Osteoblast (primary cell): ENCODE measurements at regions not wholly inside any gene's neighbourhood (a gene's known extent, or its start where the extent isn't known, plus 50 kb on each side); places are given as distances from the start of the nearest gene placed in this dataset.

Source experiments
- DNase-seq: peaks from one replicate; pipeline ENCODE4 v3.0.0; 2011; ENCODE audit warnings: low spot score, mixed read lengths; ENCODE audit not compliant: insufficient read length; ENCODE audit errors: missing footprints
- H2AFZ ChIP-seq: 2 replicates; pipeline ENCODE4 v1.6.0; 2011; ENCODE audit warnings: mild to moderate bottlenecking, low read length
- H3K27ac ChIP-seq: 2 replicates; pipeline ENCODE4 v1.5.1; 2011; ENCODE audit warnings: mild to moderate bottlenecking, low read depth, low read length, moderate library complexity
- H3K27me3 ChIP-seq: 2 replicates; pipeline ENCODE4 v1.6.0; 2012; ENCODE audit warnings: mild to moderate bottlenecking, control low read depth, inconsistent platforms, low read length, moderate library complexity; ENCODE audit not compliant: insufficient read depth
- H3K36me3 ChIP-seq: 2 replicates; pipeline ENCODE4 v1.5.1; 2011; ENCODE audit warnings: mild to moderate bottlenecking, low read length, control low read depth, moderate library complexity; ENCODE audit not compliant: insufficient read depth
- H3K4me1 ChIP-seq: 2 replicates; pipeline ENCODE4 v1.5.1; 2011; ENCODE audit warnings: mild to moderate bottlenecking, low read length, control low read depth, moderate library complexity; ENCODE audit not compliant: insufficient read depth
- H3K4me2 ChIP-seq: 2 replicates; pipeline ENCODE4 v1.6.0; 2011; ENCODE audit warnings: mild to moderate bottlenecking, low read length; ENCODE audit not compliant: insufficient read depth
- H3K4me3 ChIP-seq: fragments of 200-600 bp; sonication (generic); 3 replicates; pipeline ENCODE4 v1.5.1; 2012; ENCODE audit warnings: mild to moderate bottlenecking, low read length, inconsistent platforms; ENCODE audit not compliant: insufficient read depth
- H3K79me2 ChIP-seq: 2 replicates; pipeline ENCODE4 v1.6.0; 2012; ENCODE audit warnings: mild to moderate bottlenecking, low read length, control low read depth, inconsistent platforms; ENCODE audit not compliant: insufficient read depth
- H3K9me3 ChIP-seq: 2 replicates; pipeline ENCODE4 v1.5.1; 2011; ENCODE audit warnings: low read depth, low read length, control low read depth
- H4K20me1 ChIP-seq: 2 replicates; pipeline ENCODE4 v1.6.0; 2012; ENCODE audit warnings: mild to moderate bottlenecking, low read length, control low read depth; ENCODE audit not compliant: insufficient read depth
- CTCF ChIP-seq: IDR thresholded peaks from 2 replicates; pipeline ENCODE4 v1.5.1; 2011; ENCODE audit warnings: mild to moderate bottlenecking, low read depth, low read length, moderate library complexity; ENCODE audit errors: extremely low read depth

- Histone ChIP-seq H3K4me2 (no peak overlapping the region), H2AFZ (peak overlapping the region; percentile 46), H3K4me3 (no peak overlapping the region), H3K27me3 (no peaks in the 10 kb centered on the region), H3K27ac (peak overlapping the region; percentile 39), H4K20me1 (no peaks in the 10 kb centered on the region), H3K79me2 (no peaks in the 10 kb centered on the region), H3K4me1 (peaks cover 32% of the 10 kb centered on the region), H3K36me3 (no peaks in the 10 kb centered on the region), H3K9me3 (no peaks in the 10 kb centered on the region)
- no peak for TF ChIP-seq CTCF
- no peak for DNase-seq
Measured at GRCh38 chr12:68428211-68428610, 96.0 kb upstream of the MDM1 start.

- no peak overlapping the region for H3K4me2 ChIP-seq
- no peaks in the 10 kb centered on the region for H3K9me3 ChIP-seq
Measured at GRCh38 chr12:68428724-68429501, 96.8 kb upstream of the MDM1 start.

GRCh38 chr12:68429696-68430095 lies 97.5 kb upstream of the MDM1 start:
- TF ChIP-seq CTCF = no peak
- H3K4me2 ChIP-seq = no peak overlapping the region
- H4K20me1 ChIP-seq = no peaks in the 10 kb centered on the region
- H3K4me1 ChIP-seq = peaks cover 32% of the 10 kb centered on the region
- no peaks in the 10 kb centered on the region for H3K27me3 ChIP-seq
- no peaks in the 10 kb centered on the region for H3K9me3 ChIP-seq
- no peak overlapping the region for H2AFZ ChIP-seq
- peak overlapping the region; percentile 6 for H3K27ac ChIP-seq
- no peak overlapping the region for H3K4me3 ChIP-seq
- no peaks in the 10 kb centered on the region for H3K79me2 ChIP-seq
- H3K36me3 ChIP-seq = no peaks in the 10 kb centered on the region
- DNase-seq = no peak

More at GRCh38 chr12:68428724-68429501, 96.8 kb upstream of the MDM1 start:
- Histone ChIP-seq H3K27ac (peak overlapping the region; percentile 6), H2AFZ (no peak overlapping the region), H3K4me3 (no peak overlapping the region), H3K4me1 (peaks cover 32% of the 10 kb centered on the region), H3K36me3 (no peaks in the 10 kb centered on the region), H3K79me2 (no peaks in the 10 kb centered on the region), H4K20me1 (no peaks in the 10 kb centered on the region), H3K27me3 (no peaks in the 10 kb centered on the region)
- no peak for TF ChIP-seq CTCF
- DNase-seq = peak; percentile 48

GRCh38 chr12:68431786-68432185 lies 99.6 kb upstream of the MDM1 start:
- no peak for DNase-seq
- Histone ChIP-seq H3K4me1 (peaks cover 16% of the 10 kb centered on the region), H3K36me3 (no peaks in the 10 kb centered on the region), H3K9me3 (no peaks in the 10 kb centered on the region), H3K4me3 (no peak overlapping the region), H3K4me2 (no peak overlapping the region), H3K79me2 (no peaks in the 10 kb centered on the region), H3K27ac (no peak overlapping the region), H2AFZ (no peak overlapping the region), H4K20me1 (no peaks in the 10 kb centered on the region), H3K27me3 (no peaks in the 10 kb centered on the region)
- TF ChIP-seq CTCF = no peak
